Neutrophil (primary cell): ENCODE measurements at regions not wholly inside any gene's neighbourhood (a gene's known extent, or its start where the extent isn't known, plus 50 kb on each side); places are given as distances from the start of the nearest gene placed in this dataset.

Experiments
- H3K27ac ChIP-seq: fragments of 200-600 bp; sonication (generic); 2 replicates; pipeline ENCODE4 v1.5.1; 2016; ENCODE audit warnings: mild to moderate bottlenecking, moderate library complexity
- H3K27me3 ChIP-seq: fragments of 200-600 bp; sonication (generic); 2 replicates; pipeline ENCODE4 v1.6.0; 2016; ENCODE audit warnings: mild to moderate bottlenecking
- H3K36me3 ChIP-seq: fragments of 200-600 bp; sonication (generic); 2 replicates; pipeline ENCODE4 v1.5.1; 2017
- H3K4me1 ChIP-seq, 2 experiments: fragments of 200-600 bp in 1 of 2; sonication (generic) in 1 of 2; 1 replicate in 1 of 2; 2 replicates in 1 of 2; pipeline versions ENCODE4 v1.5.1 to v1.6.1; 2013 to 2016; ENCODE audit warnings: low read depth in 1 of 2, low read length in 1 of 2, mild to moderate bottlenecking in 1 of 2, moderate library complexity in 1 of 2; ENCODE audit not compliant: control insufficient read depth in 1 of 2, insufficient read depth in 1 of 2
- H3K4me3 ChIP-seq, 2 experiments: fragments of 200-600 bp in 1 of 2; sonication (generic) in 1 of 2; 1 replicate in 1 of 2; 2 replicates in 1 of 2; pipeline ENCODE4 v1.5.1; 2013 to 2016; ENCODE audit warnings: low read depth in 1 of 2, low read length in 1 of 2, mild to moderate bottlenecking in 1 of 2, moderate library complexity in 1 of 2
- H3K9me3 ChIP-seq: fragments of 200-600 bp; sonication (generic); 2 replicates; pipeline ENCODE4 v1.5.1; 2016
- CTCF ChIP-seq: fragments of 200-600 bp; sonication (generic); IDR thresholded peaks from 2 replicates; pipeline ENCODE4 v1.5.1; 2016; ENCODE audit warnings: antibody characterized with exemption

GRCh38 chr1:98018074-98018473 is 97.2 kb upstream of the DPYD start:
- no peak for TF ChIP-seq CTCF
- H3K4me1 ChIP-seq, result no peaks in the 10 kb centered on the region

DNA sequence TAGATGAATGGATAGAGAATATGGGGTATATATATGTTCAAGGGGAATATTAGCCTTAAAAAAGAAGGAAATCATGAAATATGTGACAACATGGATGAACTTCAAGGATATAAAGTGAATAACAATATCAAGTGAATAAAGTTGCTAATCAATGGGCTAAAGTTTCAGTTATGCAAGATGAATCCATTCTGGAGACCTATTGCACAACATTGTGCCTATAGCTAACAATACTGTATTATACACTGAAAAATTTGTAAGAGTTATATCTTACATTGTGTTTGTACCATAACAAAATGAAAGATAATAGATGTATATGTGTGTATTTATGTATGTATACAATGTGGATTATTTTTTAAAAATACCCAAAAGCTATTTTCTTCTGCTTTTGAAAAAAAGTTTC is 96.3 kb upstream of the DPYD start:
- no peaks in the 10 kb centered on the region for H3K4me1 ChIP-seq
- H3K9me3 ChIP-seq, result no peaks in the 10 kb centered on the region
- no peak overlapping the region for H3K4me3 ChIP-seq
- H3K36me3 ChIP-seq, result no peaks in the 10 kb centered on the region
- no peaks in the 10 kb centered on the region for H3K27me3 ChIP-seq
- TF ChIP-seq CTCF, result no peak
- no peak overlapping the region for H3K27ac ChIP-seq

More at GRCh38 chr1:98018074-98018473, 97.2 kb upstream of the DPYD start:
- no peaks in the 10 kb centered on the region for H3K9me3 ChIP-seq
- no peaks in the 10 kb centered on the region for H3K27me3 ChIP-seq
- no peak overlapping the region for H3K4me3 ChIP-seq
- H3K36me3 ChIP-seq, result no peaks in the 10 kb centered on the region
- H3K27ac ChIP-seq, result no peak overlapping the region

GRCh38 chr1:98008373-98008772 is 87.5 kb upstream of the DPYD start:
- Histone ChIP-seq H3K27ac (no peak overlapping the region), H3K27me3 (no peaks in the 10 kb centered on the region), H3K4me3 (no peak overlapping the region), H3K36me3 (no peaks in the 10 kb centered on the region), H3K9me3 (no peaks in the 10 kb centered on the region), H3K4me1 (no peaks in the 10 kb centered on the region)
- no peak for TF ChIP-seq CTCF

DNA sequence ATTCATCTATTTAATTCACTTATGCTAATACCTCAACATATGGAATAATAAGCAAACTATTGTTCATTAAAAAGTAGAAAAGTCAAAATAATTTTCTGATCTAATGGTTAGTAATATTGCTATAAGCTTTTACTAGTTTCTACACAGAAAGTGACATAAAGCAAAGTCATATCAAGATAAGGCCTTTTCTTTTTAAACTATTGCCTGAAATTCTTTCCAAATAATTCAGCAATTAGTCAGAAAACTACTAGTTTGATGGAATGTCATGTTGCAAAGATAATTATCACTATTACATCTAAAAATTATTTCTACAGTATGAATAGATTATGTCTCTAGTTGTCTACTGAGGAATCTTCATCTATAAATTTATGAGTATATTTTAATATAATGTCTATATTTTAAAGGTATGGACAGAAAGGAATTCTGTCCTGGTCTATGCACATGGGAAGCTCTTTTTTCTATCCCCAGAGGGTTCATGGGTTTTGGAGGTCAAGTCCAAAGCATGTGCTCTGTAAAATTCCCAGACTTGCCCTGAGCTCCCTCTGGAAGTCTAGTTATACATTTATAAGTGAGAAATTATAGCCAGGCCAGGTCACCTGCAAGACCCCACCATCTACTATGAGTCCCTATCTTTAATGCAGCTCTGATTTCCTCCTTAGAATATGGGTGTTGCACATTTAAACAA is 84.6 kb upstream of the DPYD start:
- no peak for TF ChIP-seq CTCF
- Histone ChIP-seq H3K27me3 (no peaks in the 10 kb centered on the region), H3K9me3 (no peaks in the 10 kb centered on the region), H3K27ac (no peak overlapping the region), H3K36me3 (no peaks in the 10 kb centered on the region), H3K4me3 (no peak overlapping the region), H3K4me1 (no peaks in the 10 kb centered on the region)

- Histone ChIP-seq H3K36me3 (no peaks in the 10 kb centered on the region), H3K27ac (no peak overlapping the region), H3K9me3 (no peaks in the 10 kb centered on the region), H3K4me3 (no peak overlapping the region), H3K27me3 (no peaks in the 10 kb centered on the region), H3K4me1 (no peaks in the 10 kb centered on the region)
- no peak for TF ChIP-seq CTCF
Measured at GRCh38 chr1:98003442-98003841, 82.6 kb upstream of the DPYD start.
